ENCODE measurements at regions not wholly inside any gene's neighbourhood (a gene's known extent, or its start where the extent isn't known, plus 50 kb on each side); places are given as distances from the start of the nearest gene placed in this dataset.

DNA sequence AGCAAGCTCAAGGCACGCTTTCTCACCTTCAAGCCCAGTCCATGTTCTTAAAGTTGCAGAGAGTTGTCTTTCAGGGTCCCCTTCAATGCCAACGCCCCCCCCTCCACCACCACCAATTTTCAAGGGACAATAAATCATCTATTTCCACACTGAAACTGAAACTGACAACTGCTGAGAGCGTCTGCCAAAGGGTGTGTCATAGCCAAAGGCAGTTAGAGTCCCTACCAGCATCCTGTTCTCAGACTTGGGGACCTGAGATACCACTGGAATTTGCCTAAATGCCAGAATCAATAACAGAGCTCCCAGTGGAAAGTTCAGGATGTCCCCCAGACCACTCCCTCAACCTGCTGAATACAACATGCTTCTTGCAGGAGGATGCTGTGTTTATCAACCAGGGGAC lies 133.2 kb upstream of the SOX9 start (continued):
- TF ChIP-seq, protein P1, sequence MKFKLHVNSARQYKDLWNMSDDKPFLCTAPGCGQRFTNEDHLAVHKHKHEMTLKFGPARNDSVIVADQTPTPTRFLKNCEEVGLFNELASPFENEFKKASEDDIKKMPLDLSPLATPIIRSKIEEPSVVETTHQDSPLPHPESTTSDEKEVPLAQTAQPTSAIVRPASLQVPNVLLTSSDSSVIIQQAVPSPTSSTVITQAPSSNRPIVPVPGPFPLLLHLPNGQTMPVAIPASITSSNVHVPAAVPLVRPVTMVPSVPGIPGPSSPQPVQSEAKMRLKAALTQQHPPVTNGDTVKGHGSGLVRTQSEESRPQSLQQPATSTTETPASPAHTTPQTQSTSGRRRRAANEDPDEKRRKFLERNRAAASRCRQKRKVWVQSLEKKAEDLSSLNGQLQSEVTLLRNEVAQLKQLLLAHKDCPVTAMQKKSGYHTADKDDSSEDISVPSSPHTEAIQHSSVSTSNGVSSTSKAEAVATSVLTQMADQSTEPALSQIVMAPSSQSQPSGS (IDR thresholded peaks at IDR 0.05; ENCODE audit: low read length) = no peak
- TF ChIP-seq CHD2 (IDR thresholded peaks at IDR 0.05; ENCODE audit: low read length) (no peak), EGR1 (IDR thresholded peaks at IDR 0.05; ENCODE audit: borderline replicate concordance, low read depth, low read length) (no peak), CHD7 (IDR thresholded peaks at IDR 0.05; ENCODE audit: insufficient replicate concordance, low read length) (no peak), SP2 (IDR thresholded peaks at IDR 0.05; ENCODE audit: low read length) (no peak), SP4 (IDR thresholded peaks at IDR 0.05; ENCODE audit: low read length) (no peak), ATF3 (IDR thresholded peaks at IDR 0.05; ENCODE audit: insufficient read depth, low read depth, low read length) (no peak)
